ENCODE measurements at regions not wholly inside any gene's neighbourhood (a gene's known extent, or its start where the extent isn't known, plus 50 kb on each side); places are given as distances from the start of the nearest gene placed in this dataset.

- no peak for TF ChIP-seq POLR2A (IDR thresholded peaks at IDR 0.05)
- TF ChIP-seq CTCF (IDR thresholded peaks at IDR 0.05): no peak
These were observed 199.3 kb downstream of the TENT5A start for GRCh38 chr6:81553216-81553615.

Measured in lower leg skin (tissue), 3 donors.